Cardiac muscle cell (in vitro differentiated cells and primary cell): ENCODE measurements at regions not wholly inside any gene's neighbourhood (a gene's known extent, or its start where the extent isn't known, plus 50 kb on each side); places are given as distances from the start of the nearest gene placed in this dataset.

Source experiments
- DNase-seq, 2 donors: peaks; one replicate each; pipeline versions ENCODE4 v3.0.0 to v3.0.0-alpha.2; 2010 to 2017; ENCODE audit warnings: low read depth in 1 of 2, low spot score in 1 of 2
- H3K27ac ChIP-seq: fragments of 200-600 bp; sonication (generic); 2 replicates; pipeline ENCODE4 v1.5.1; 2016
- H3K27me3 ChIP-seq: fragments of 200-600 bp; sonication (generic); 2 replicates; pipeline ENCODE4 v1.6.0; 2016; ENCODE audit warnings: control low read depth
- H3K36me3 ChIP-seq: fragments of 200-600 bp; sonication (generic); 2 replicates; pipeline ENCODE4 v1.5.1; 2016; ENCODE audit warnings: control low read depth
- H3K4me1 ChIP-seq: fragments of 200-600 bp; sonication (generic); 2 replicates; pipeline ENCODE4 v1.8.1; 2017; ENCODE audit warnings: low read depth, mild to moderate bottlenecking, mixed run types
- H3K4me3 ChIP-seq: fragments of 200-600 bp; sonication (generic); 2 replicates; pipeline ENCODE4 v1.5.1; 2016; ENCODE audit warnings: mild to moderate bottlenecking
- H3K9me3 ChIP-seq: fragments of 200-600 bp; sonication (generic); 2 replicates; pipeline ENCODE4 v1.5.1; 2017; ENCODE audit warnings: low read depth, mild to moderate bottlenecking, control low read depth
- TF ChIP-seq, protein P1 (sequence below): IDR thresholded peaks from 2 replicates; pipeline ENCODE4 v1.5.1; 2012; ENCODE audit warnings: low read depth, mild to moderate bottlenecking, low read length

DNA sequence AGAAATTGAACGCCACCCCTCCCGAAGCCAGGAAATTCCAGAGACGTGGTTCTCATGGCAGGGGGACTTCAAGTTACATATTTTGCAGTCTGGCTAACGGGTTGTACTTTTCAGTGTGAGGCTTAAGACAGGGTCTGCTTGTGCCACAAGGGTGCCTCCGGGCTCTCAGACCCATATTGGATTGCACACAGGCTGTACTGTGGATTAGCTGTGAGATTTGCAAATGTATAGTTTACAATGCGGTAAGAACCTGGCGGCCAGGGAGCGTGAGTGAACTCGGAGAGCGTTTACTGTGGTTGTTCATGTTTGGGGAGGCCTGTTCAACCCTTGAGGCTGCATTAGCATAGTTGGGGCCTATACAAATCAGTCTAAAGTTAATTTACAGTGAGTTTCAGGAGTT, 143.9 kb upstream of the SIX2 start:
- TF ChIP-seq, protein P1, sequence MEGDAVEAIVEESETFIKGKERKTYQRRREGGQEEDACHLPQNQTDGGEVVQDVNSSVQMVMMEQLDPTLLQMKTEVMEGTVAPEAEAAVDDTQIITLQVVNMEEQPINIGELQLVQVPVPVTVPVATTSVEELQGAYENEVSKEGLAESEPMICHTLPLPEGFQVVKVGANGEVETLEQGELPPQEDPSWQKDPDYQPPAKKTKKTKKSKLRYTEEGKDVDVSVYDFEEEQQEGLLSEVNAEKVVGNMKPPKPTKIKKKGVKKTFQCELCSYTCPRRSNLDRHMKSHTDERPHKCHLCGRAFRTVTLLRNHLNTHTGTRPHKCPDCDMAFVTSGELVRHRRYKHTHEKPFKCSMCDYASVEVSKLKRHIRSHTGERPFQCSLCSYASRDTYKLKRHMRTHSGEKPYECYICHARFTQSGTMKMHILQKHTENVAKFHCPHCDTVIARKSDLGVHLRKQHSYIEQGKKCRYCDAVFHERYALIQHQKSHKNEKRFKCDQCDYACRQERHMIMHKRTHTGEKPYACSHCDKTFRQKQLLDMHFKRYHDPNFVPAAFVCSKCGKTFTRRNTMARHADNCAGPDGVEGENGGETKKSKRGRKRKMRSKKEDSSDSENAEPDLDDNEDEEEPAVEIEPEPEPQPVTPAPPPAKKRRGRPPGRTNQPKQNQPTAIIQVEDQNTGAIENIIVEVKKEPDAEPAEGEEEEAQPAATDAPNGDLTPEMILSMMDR, result no peak
- DNase-seq, result no peak
- H3K27ac ChIP-seq, result no peak overlapping the region
- H3K36me3 ChIP-seq, result no peaks in the 10 kb centered on the region
- H3K4me3 ChIP-seq, result no peak overlapping the region
- no peaks in the 10 kb centered on the region for H3K9me3 ChIP-seq
- no peaks in the 10 kb centered on the region for H3K4me1 ChIP-seq
- H3K27me3 ChIP-seq, result no peaks in the 10 kb centered on the region

DNA sequence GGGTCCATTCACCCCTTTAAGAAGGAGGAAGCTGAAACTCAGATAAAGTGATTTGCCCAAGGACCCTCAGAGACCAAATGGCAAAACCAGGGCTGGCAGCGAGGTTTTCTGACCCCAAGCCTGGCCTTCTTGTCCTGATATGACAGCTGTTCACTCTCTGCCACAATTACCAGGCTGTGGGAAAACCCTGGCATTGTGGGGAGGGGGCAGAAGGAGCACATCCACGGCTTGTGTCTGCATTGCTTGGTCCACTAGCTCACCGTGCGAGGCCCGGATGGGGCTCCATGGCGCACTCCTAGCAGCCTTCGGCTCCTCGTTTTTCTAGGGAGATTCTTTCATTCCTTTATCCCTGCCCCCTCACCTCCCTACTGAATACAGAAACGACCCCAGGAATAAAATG, 143.4 kb upstream of the SIX2 start:
- no peak overlapping the region for H3K27ac ChIP-seq
- DNase-seq, result no peak
- H3K27me3 ChIP-seq, result no peaks in the 10 kb centered on the region
- H3K9me3 ChIP-seq, result no peaks in the 10 kb centered on the region
- TF ChIP-seq, protein P1, result no peak
- H3K36me3 ChIP-seq, result no peaks in the 10 kb centered on the region
- no peaks in the 10 kb centered on the region for H3K4me1 ChIP-seq
- H3K4me3 ChIP-seq, result no peak overlapping the region

DNA sequence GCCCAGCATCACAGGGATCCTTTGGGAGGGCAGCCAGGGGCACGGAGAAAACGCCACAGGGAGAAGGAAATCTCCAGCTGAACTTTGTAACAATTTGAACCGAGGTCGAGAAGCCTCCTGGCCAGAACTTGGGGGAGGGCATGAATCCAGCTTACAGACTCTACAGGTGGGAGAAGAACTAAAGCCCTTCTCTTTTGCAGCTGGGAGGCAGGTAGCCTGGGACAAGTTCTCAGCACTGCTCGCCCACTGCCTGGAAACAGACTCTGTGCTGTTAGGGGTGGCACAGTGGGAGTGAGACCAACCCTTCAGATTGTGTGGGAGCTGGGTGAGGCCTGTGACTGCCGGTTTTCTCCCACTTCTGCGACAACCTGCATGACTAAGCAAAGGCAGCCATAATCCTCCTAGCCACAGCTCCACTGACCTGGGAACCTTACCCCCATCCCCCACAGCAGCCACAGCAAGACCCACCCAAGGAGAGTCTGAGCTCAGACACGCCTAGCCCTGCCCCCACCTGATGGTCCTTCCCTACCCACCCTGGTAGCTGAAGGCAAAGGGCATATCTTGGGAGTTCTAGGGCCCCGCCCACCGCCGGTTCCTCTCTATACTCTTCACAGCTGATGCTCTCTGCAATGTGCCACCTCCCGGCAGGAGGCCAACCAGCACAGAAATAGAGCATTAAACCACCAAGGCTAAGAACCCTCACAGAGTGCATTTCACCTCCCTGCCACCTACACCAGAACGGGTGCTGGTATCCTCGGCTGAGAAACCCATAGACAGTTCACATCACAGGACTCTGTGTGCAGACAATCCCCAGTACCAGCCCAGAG, 136.0 kb upstream of the SIX2 start:
- TF ChIP-seq, protein P1, result no peak
- no peak for DNase-seq
- no peak overlapping the region for H3K27ac ChIP-seq
- no peaks in the 10 kb centered on the region for H3K4me1 ChIP-seq
- no peaks in the 10 kb centered on the region for H3K9me3 ChIP-seq
- no peak overlapping the region for H3K4me3 ChIP-seq
- H3K36me3 ChIP-seq, result no peaks in the 10 kb centered on the region
- no peaks in the 10 kb centered on the region for H3K27me3 ChIP-seq

DNA sequence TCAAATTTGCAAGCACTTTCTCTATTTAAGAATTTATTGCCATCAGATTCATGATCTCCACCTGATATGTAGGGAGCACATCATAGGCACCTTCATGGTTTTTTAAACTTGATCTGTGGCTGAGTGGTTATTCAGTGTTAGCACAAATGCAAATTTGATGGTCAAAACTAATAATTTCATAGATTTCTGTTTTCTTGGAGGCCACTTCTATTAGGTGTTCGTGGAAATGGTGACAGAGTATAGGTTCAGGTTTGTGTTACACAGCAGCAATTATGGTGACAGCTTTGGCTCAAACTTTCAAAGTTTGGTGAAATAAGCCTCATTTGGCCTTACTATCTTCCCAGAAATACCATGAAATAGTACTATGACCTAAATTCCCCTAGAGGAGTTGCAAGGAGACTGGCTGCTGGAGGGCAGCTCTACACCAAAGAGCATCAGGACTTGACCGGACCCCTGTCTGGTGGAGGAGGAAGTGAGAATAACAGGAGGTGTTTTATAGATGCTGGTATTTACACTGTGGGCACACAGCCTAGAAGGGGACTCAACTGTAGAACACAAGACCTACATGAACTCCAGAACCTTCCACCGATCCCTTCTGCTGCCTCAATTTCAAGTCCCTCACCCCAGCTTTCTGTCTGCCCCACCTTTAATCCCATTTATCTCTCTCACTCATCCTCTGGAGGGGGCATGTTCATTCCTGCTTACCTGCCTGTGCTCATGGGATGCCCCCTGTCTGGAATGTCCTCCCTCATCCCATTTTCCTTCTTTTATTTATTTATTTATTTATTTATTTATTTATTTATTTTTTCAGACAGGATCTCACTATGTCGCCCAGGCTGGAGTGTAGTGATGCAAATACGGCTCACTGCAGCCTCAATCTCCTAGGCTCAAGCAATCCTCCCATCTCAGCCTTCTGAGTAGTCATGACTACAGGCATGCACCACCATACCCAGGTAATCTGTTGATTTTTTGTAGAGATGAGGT, 132.9 kb upstream of the SIX2 start:
- no peak for DNase-seq
- Histone ChIP-seq H3K9me3 (no peaks in the 10 kb centered on the region), H3K27ac (no peak overlapping the region), H3K4me3 (no peak overlapping the region), H3K36me3 (no peaks in the 10 kb centered on the region), H3K27me3 (no peaks in the 10 kb centered on the region), H3K4me1 (no peaks in the 10 kb centered on the region)
- TF ChIP-seq, protein P1, result no peak

DNA sequence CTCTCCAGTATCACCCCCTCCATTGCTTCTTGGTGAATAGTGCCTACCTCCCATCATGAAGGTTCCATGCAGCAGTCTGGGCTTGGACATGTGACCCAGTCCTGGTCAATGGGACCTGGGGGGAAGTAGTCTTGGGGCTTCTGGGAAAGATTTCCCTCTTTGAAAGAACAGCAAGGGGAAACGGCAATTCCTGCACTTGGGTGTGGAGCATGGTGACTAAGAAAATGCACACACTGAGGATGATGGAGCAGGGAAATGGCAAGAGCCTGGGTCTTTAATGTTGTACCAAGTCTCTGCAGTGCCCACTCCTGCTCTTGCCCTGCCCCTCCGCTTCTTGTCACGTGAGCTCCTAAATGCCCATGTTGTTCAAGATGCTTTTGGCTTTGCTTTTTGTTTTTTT, 131.4 kb upstream of the SIX2 start:
- no peaks in the 10 kb centered on the region for H3K4me1 ChIP-seq
- no peak overlapping the region for H3K4me3 ChIP-seq
- no peaks in the 10 kb centered on the region for H3K9me3 ChIP-seq
- no peaks in the 10 kb centered on the region for H3K27me3 ChIP-seq
- no peak for DNase-seq
- TF ChIP-seq, protein P1, result no peak
- no peak overlapping the region for H3K27ac ChIP-seq
- H3K36me3 ChIP-seq, result no peaks in the 10 kb centered on the region
